MM.1S (cell line): ENCODE measurements at regions not wholly inside any gene's neighbourhood (a gene's known extent, or its start where the extent isn't known, plus 50 kb on each side); places are given as distances from the start of the nearest gene placed in this dataset.

ENCODE experiments used
- CTCF ChIP-seq: fragments of 300-600 bp; sonication (generic); IDR thresholded peaks from 2 replicates; pipeline ENCODE4 v1.5.1; 2016; ENCODE audit warnings: antibody characterized with exemption, low read length, mixed read lengths
- EZH2 ChIP-seq: fragments of 300-600 bp; sonication (generic); optimal IDR thresholded peaks from 2 replicates; pipeline ENCODE3; 2017; ENCODE audit warnings: low read depth, mild to moderate bottlenecking, antibody characterized with exemption, low read length, mixed read lengths

GRCh38 chr21:22941779-22942490, 1943.7 kb downstream of the NCAM2 start:
- no peak for TF ChIP-seq CTCF
- no peak for TF ChIP-seq EZH2
